GM12878 (cell line): ENCODE measurements at regions not wholly inside any gene's neighbourhood (a gene's known extent, or its start where the extent isn't known, plus 50 kb on each side); places are given as distances from the start of the nearest gene placed in this dataset.

Experiments used
- ATAC-seq: fragments of 200-7000 bp; cut with Tn5 transposase; 3 replicates; pipeline ENCODE4 v1.9.1; 2020; ENCODE audit warnings: mild to moderate bottlenecking, moderate library complexity
- BruUV-seq: library from RNA; stranded (reverse); fragments of 400-500 nt; replicated peaks from 2 replicates; lab custom pipeline; 2021; lab: Mats Ljungman, UMichigan
- CTCF ChIA-PET: fragments of 300-600 bp; sonication (Branson Sonifier 250); formaldehyde crosslinking; extraction: SDS; loops from one replicate; lab custom pipeline; 2021; ENCODE audit warnings: inconsistent platforms; lab: Yijun Ruan, JAX
- POLR2A ChIA-PET: fragments of 350-600 bp; formaldehyde crosslinking; extraction: SDS; loops from one replicate; lab custom pipeline; 2021; ENCODE audit warnings: inconsistent platforms; lab: Charles Lee
- RAD21 ChIA-PET: fragments of 300-600 bp; sonication (Branson Sonifier 250); formaldehyde crosslinking; loops from one replicate; lab custom pipeline; 2023; ENCODE audit warnings: antibody characterized with exemption; ENCODE audit not compliant: unreplicated experiment; lab: Charles Lee
- SMC1A ChIA-PET: fragments of 300-600 bp; sonication (Branson Sonifier 250); formaldehyde crosslinking; loops from one replicate; lab custom pipeline; 2023; ENCODE audit not compliant: unreplicated experiment, uncharacterized antibody; lab: Charles Lee
- DNase-seq: peaks from one replicate; pipeline ENCODE4 v3.0.0-alpha.2; 2011; ENCODE audit warnings: low read depth, low spot score
- FAIRE-seq: peaks from 3 replicates; lab custom pipeline; 2011; peaks lifted over from hg19 to GRCh38; lab: Jason Lieb, UNC
- H2AFZ ChIP-seq: 2 replicates; pipeline ENCODE4 v1.6.0; 2011; ENCODE audit warnings: low read depth, low read length, control low read depth; ENCODE audit not compliant: control insufficient read depth
- H3K27ac ChIP-seq: 2 replicates; pipeline ENCODE4 v1.5.1; 2011; ENCODE audit warnings: control low read depth; ENCODE audit not compliant: control insufficient read depth, insufficient read depth
- H3K27me3 ChIP-seq, 2 experiments: replicated peaks in 1 of 2; 2 replicates each; pipeline versions ENCODE4 v1.6.0 to v1.6.1; 2011; ENCODE audit warnings: low read length in 1 of 2; ENCODE audit not compliant: control insufficient read depth in 2 of 2, insufficient read depth in 2 of 2
- H3K36me3 ChIP-seq, 2 experiments: 2 replicates each; pipeline ENCODE4 v1.5.1; 2011; ENCODE audit warnings: low read length in 1 of 2; ENCODE audit not compliant: control insufficient read depth in 2 of 2, insufficient read depth in 2 of 2
- H3K4me1 ChIP-seq: 2 replicates; pipeline ENCODE4 v1.6.1; 2011; ENCODE audit warnings: mild to moderate bottlenecking, low read length, moderate library complexity, mixed read lengths; ENCODE audit not compliant: control insufficient read depth, insufficient read depth
- H3K4me2 ChIP-seq: 2 replicates; pipeline ENCODE4 v1.6.0; 2011; ENCODE audit warnings: control low read depth; ENCODE audit not compliant: control insufficient read depth, insufficient read depth
- H3K4me3 ChIP-seq: fragments of 200-600 bp; sonication (generic); 2 replicates; pipeline ENCODE4 v1.5.1; 2016
- H3K79me2 ChIP-seq: 2 replicates; pipeline ENCODE4 v1.6.0; 2011; ENCODE audit warnings: low read length; ENCODE audit not compliant: control insufficient read depth, insufficient read depth
- H3K9ac ChIP-seq: 2 replicates; pipeline ENCODE4 v1.8.0; 2011; ENCODE audit warnings: low read length, control low read depth, mixed read lengths; ENCODE audit not compliant: control insufficient read depth, insufficient read depth
- H3K9me3 ChIP-seq: replicated peaks from 3 replicates; pipeline ENCODE4 v1.5.1; 2011; ENCODE audit warnings: mild to moderate bottlenecking, low read length; ENCODE audit not compliant: control insufficient read depth, insufficient read depth
- H4K20me1 ChIP-seq: 2 replicates; pipeline ENCODE4 v1.6.0; 2011; ENCODE audit not compliant: control insufficient read depth, insufficient read depth
- CREM ChIP-seq: IDR thresholded peaks from 2 replicates; pipeline ENCODE4 v1.6.1; 2014; ENCODE audit warnings: antibody characterized with exemption, low read depth
- FOXM1 ChIP-seq: IDR thresholded peaks from 2 replicates; pipeline ENCODE4 v1.6.1; 2012; ENCODE audit warnings: low read depth, mild to moderate bottlenecking, inconsistent platforms, low read length, moderate library complexity
- JUNB ChIP-seq: IDR thresholded peaks from 2 replicates; pipeline ENCODE4 v1.6.1; 2016; ENCODE audit warnings: antibody characterized with exemption, mild to moderate bottlenecking
- KAT2A ChIP-seq: conservative IDR thresholded peaks from 2 replicates; pipeline ENCODE4 v1.6.1; 2011; ENCODE audit warnings: low read depth, low read length; ENCODE audit not compliant: control insufficient read depth
- NR2F1 ChIP-seq: fragments of 450-650 bp; conservative IDR thresholded peaks from 2 replicates; pipeline ENCODE4 v1.6.1; 2017; ENCODE audit warnings: mild to moderate bottlenecking
- SIX5 ChIP-seq: IDR thresholded peaks from 2 replicates; pipeline ENCODE4 v1.6.1; 2011; ENCODE audit warnings: mild to moderate bottlenecking, low read depth, low read length, moderate library complexity; ENCODE audit not compliant: severe bottlenecking
- STAT3 ChIP-seq: IDR thresholded peaks from 2 replicates; pipeline ENCODE4 v1.6.1; 2011; ENCODE audit warnings: low read depth, low read length, improper control_type of control experiment
- TAF1 ChIP-seq: IDR thresholded peaks from 2 replicates; pipeline ENCODE4 v1.6.1; 2011; ENCODE audit warnings: mild to moderate bottlenecking, low read depth, low read length, borderline replicate concordance
- YBX1 ChIP-seq: fragments of 450-650 bp; IDR thresholded peaks from 2 replicates; pipeline ENCODE4 v1.6.1; 2016; ENCODE audit warnings: antibody characterized with exemption
- ZNF217 ChIP-seq: fragments of 450-650 bp; IDR thresholded peaks from 2 replicates; pipeline ENCODE4 v1.6.1; 2017; ENCODE audit warnings: antibody characterized with exemption, mild to moderate bottlenecking
- ZZZ3 ChIP-seq: IDR thresholded peaks from 2 replicates; pipeline ENCODE4 v1.6.1; 2011; ENCODE audit warnings: low read depth; ENCODE audit not compliant: control insufficient read depth, insufficient read length
- WGBS: methylation state at CpG from one replicate; pipeline ENCODE4 v1.1.6; 2016; ENCODE audit warnings: low lambda C conversion rate; ENCODE audit not compliant: insufficient replicate concordance, insufficient coverage; ENCODE audit errors: missing lambda C conversion rate; 5-methylcytosine and 5-hydroxymethylcytosine counted together
- in situ Hi-C: fragments of 300-500 bp; cut with MboI; formaldehyde crosslinking; loops from 9 replicates; pipeline ENCODE4 v1.14.3; 2018; ENCODE audit warnings: mixed read lengths
- intact Hi-C: fragments of 100-400 bp; cut with micrococcal nuclease; formaldehyde crosslinking; loops from one replicate; pipeline ENCODE4 v1.14.2; 2022; ENCODE audit not compliant: unreplicated experiment
- TF ChIP-seq, protein P1 (sequence below): fragments of 450-650 bp; IDR thresholded peaks from 2 replicates; pipeline ENCODE4 v1.6.1; 2016; ENCODE audit warnings: mild to moderate bottlenecking, moderate library complexity, borderline replicate concordance
- TF ChIP-seq, protein P2 (sequence below): fragments of 450-650 bp; IDR thresholded peaks from 2 replicates; pipeline ENCODE4 v1.6.1; 2017; ENCODE audit warnings: borderline replicate concordance

- Histone ChIP-seq H2AFZ (no peak overlapping the region), H3K36me3 (no peaks in the 10 kb centered on the region), H3K79me2 (no peaks in the 10 kb centered on the region), H3K9ac (no peak overlapping the region), H3K4me3 (no peak overlapping the region), H4K20me1 (no peaks in the 10 kb centered on the region), H3K9me3 (no peaks in the 10 kb centered on the region), H3K4me2 (no peak overlapping the region), H3K27me3 (no peaks in the 10 kb centered on the region), H3K4me1 (no peaks in the 10 kb centered on the region), H3K27ac (no peak overlapping the region)
- TF ChIP-seq, protein P1, sequence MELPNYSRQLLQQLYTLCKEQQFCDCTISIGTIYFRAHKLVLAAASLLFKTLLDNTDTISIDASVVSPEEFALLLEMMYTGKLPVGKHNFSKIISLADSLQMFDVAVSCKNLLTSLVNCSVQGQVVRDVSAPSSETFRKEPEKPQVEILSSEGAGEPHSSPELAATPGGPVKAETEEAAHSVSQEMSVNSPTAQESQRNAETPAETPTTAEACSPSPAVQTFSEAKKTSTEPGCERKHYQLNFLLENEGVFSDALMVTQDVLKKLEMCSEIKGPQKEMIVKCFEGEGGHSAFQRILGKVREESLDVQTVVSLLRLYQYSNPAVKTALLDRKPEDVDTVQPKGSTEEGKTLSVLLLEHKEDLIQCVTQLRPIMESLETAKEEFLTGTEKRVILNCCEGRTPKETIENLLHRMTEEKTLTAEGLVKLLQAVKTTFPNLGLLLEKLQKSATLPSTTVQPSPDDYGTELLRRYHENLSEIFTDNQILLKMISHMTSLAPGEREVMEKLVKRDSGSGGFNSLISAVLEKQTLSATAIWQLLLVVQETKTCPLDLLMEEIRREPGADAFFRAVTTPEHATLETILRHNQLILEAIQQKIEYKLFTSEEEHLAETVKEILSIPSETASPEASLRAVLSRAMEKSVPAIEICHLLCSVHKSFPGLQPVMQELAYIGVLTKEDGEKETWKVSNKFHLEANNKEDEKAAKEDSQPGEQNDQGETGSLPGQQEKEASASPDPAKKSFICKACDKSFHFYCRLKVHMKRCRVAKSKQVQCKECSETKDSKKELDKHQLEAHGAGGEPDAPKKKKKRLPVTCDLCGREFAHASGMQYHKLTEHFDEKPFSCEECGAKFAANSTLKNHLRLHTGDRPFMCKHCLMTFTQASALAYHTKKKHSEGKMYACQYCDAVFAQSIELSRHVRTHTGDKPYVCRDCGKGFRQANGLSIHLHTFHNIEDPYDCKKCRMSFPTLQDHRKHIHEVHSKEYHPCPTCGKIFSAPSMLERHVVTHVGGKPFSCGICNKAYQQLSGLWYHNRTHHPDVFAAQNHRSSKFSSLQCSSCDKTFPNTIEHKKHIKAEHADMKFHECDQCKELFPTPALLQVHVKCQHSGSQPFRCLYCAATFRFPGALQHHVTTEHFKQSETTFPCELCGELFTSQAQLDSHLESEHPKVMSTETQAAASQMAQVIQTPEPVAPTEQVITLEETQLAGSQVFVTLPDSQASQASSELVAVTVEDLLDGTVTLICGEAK: no peak
- TF ChIP-seq FOXM1 (no peak), SIX5 (no peak), TAF1 (no peak), NR2F1 (no peak), CREM (no peak), JUNB (no peak), ZNF217 (no peak), STAT3 (no peak), YBX1 (no peak), KAT2A (no peak), ZZZ3 (no peak)
- TF ChIP-seq, protein P2, sequence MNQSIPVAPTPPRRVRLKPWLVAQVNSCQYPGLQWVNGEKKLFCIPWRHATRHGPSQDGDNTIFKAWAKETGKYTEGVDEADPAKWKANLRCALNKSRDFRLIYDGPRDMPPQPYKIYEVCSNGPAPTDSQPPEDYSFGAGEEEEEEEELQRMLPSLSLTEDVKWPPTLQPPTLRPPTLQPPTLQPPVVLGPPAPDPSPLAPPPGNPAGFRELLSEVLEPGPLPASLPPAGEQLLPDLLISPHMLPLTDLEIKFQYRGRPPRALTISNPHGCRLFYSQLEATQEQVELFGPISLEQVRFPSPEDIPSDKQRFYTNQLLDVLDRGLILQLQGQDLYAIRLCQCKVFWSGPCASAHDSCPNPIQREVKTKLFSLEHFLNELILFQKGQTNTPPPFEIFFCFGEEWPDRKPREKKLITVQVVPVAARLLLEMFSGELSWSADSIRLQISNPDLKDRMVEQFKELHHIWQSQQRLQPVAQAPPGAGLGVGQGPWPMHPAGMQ: no peak
- POLR2A ChIA-PET: no interaction called here
- SMC1A ChIA-PET: no interaction called here
- RAD21 ChIA-PET: no interaction called here
- DNase-seq: no peak
- in situ Hi-C loops: no loop called here
- no peak for ATAC-seq
- BruUV-seq: no TSS peak
- CTCF ChIA-PET: no interaction called here
- FAIRE-seq: no peak
- WGBS: 0% methylated on average over 1 of the region's 1 CpG
- intact Hi-C loops: no loop called here
Observed at GRCh38 chr4:24202579-24202978, 312.7 kb upstream of the PPARGC1A start.
